ENCODE measurements at regions not wholly inside any gene's neighbourhood (a gene's known extent, or its start where the extent isn't known, plus 50 kb on each side); places are given as distances from the start of the nearest gene placed in this dataset.

DNA sequence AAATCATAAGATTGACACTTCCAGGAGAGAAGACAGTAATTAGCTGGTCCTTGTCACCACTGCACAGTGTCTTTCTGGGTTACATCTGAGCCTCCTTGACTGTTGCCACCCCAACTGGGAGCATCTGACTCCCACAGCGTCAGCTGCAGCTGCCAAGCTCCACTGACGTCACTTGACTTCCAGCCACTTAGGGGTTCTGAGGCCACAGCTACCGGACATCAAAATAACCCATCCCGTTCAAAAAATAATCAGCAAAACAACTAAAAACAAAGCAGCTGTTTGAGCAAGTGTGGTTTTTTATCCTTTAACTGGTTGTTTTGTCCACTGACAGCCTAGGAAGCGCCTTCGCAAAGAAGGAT, 206.5 kb upstream of the AGAP1 start:
- TF ChIP-seq POLR2AphosphoS5 (IDR thresholded peaks at IDR 0.05; ENCODE audit: low read depth) (no peak), CTCF (conservative IDR thresholded peaks at IDR 0.05; ENCODE audit: low read depth in 2 of 2) (no peak), EZH2 (IDR thresholded peaks at IDR 0.05; ENCODE audit: low read depth, unreplicated experiment) (no peak), EZH2phosphoT487 (IDR thresholded peaks at IDR 0.05; ENCODE audit: unreplicated experiment) (no peak), REST (IDR thresholded peaks at IDR 0.05; ENCODE audit: unreplicated experiment) (no peak), CREB1 (CRISPR knock-in tag; IDR thresholded peaks at IDR 0.05; ENCODE audit: low read depth) (no peak)
- TF ChIP-seq, protein P1, sequence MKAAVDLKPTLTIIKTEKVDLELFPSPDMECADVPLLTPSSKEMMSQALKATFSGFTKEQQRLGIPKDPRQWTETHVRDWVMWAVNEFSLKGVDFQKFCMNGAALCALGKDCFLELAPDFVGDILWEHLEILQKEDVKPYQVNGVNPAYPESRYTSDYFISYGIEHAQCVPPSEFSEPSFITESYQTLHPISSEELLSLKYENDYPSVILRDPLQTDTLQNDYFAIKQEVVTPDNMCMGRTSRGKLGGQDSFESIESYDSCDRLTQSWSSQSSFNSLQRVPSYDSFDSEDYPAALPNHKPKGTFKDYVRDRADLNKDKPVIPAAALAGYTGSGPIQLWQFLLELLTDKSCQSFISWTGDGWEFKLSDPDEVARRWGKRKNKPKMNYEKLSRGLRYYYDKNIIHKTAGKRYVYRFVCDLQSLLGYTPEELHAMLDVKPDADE (IDR thresholded peaks at IDR 0.05): no peak

Measured in GM23338 (cell line).